Fibroblast of the aortic adventitia (primary cell): ENCODE measurements at regions not wholly inside any gene's neighbourhood (a gene's known extent, or its start where the extent isn't known, plus 50 kb on each side); places are given as distances from the start of the nearest gene placed in this dataset.
"Not testable (repeated sequence)": the region's sequence is repeated elsewhere in the genome, so short reads cannot be mapped to it uniquely, and the experiment has no call there.

Experiments used
- DNase-seq: peaks from one replicate; pipeline ENCODE4 v3.0.0-alpha.2; 2010; ENCODE audit warnings: low read depth
- H3K4me3 ChIP-seq: 2 replicates; pipeline ENCODE4 v1.5.1; 2011; ENCODE audit warnings: low read depth, mild to moderate bottlenecking, control low read depth, low read length, moderate library complexity
- CTCF ChIP-seq: IDR thresholded peaks from 2 replicates; pipeline ENCODE4 v1.5.1; 2011; ENCODE audit warnings: mild to moderate bottlenecking, low read length, control low read depth, inconsistent platforms; ENCODE audit not compliant: insufficient read depth

- no peak for TF ChIP-seq CTCF
- DNase-seq, result no peak
- no peak overlapping the region for H3K4me3 ChIP-seq
These were observed 127.1 kb downstream of the KIF4B start for GRCh38 chr5:155140646-155141045.

- no peak overlapping the region for H3K4me3 ChIP-seq
- no peak for TF ChIP-seq CTCF
- DNase-seq, result no peak
These were observed 131.4 kb downstream of the KIF4B start for GRCh38 chr5:155144956-155145355.

- no peak overlapping the region for H3K4me3 ChIP-seq
- DNase-seq, result peak; percentile 3
- TF ChIP-seq CTCF, result no peak
These were observed 133.7 kb downstream of the KIF4B start for GRCh38 chr5:155147222-155147621.

- DNase-seq, result no peak
- no peak for TF ChIP-seq CTCF
- H3K4me3 ChIP-seq, result no peak overlapping the region
These were observed 135.1 kb downstream of the KIF4B start for GRCh38 chr5:155148694-155149093.

- H3K4me3 ChIP-seq, result no peak overlapping the region
- DNase-seq, result no peak
- TF ChIP-seq CTCF, result no peak
These were observed 136.5 kb downstream of the KIF4B start for GRCh38 chr5:155150012-155150411.

- no peak for TF ChIP-seq CTCF
- H3K4me3 ChIP-seq, result no peak overlapping the region
- DNase-seq, result no peak
These were observed 141.4 kb downstream of the KIF4B start for GRCh38 chr5:155154973-155155372.

- not testable (repeated sequence) for H3K4me3 ChIP-seq, DNase-seq
These were observed 149.5 kb downstream of the KIF4B start for GRCh38 chr5:155163084-155163483.
